GM21381 (cell line): ENCODE measurements at regions not wholly inside any gene's neighbourhood (a gene's known extent, or its start where the extent isn't known, plus 50 kb on each side); places are given as distances from the start of the nearest gene placed in this dataset.

Source experiments
- ATAC-seq: cut with Tn5 transposase; IDR thresholded peaks from one replicate; pipeline ENCODE4 v1.9.1; 2021; ENCODE audit warnings: mild to moderate bottlenecking, moderate library complexity; ENCODE audit not compliant: unreplicated experiment

GRCh38 chr11:123261345-123262106, 66.5 kb upstream of the CLMP start:
- peak; percentile 56 for ATAC-seq

GRCh38 chr11:123260511-123261211, 65.6 kb upstream of the CLMP start:
- no peak for ATAC-seq

GRCh38 chr11:123258877-123259276, 63.8 kb upstream of the CLMP start:
- ATAC-seq, result no peak

GRCh38 chr11:123257370-123257769, 62.3 kb upstream of the CLMP start:
- ATAC-seq, result no peak

GRCh38 chr11:123255909-123256308, 60.9 kb upstream of the CLMP start:
- ATAC-seq, result no peak

GRCh38 chr11:123254357-123254756, 59.3 kb upstream of the CLMP start:
- ATAC-seq, result no peak

GRCh38 chr11:123253911-123254310, 58.9 kb upstream of the CLMP start:
- no peak for ATAC-seq

GRCh38 chr11:123253223-123253622, 58.2 kb upstream of the CLMP start:
- ATAC-seq, result no peak

- ATAC-seq, result no peak
Observed at GRCh38 chr11:123251657-123252344, 56.8 kb upstream of the CLMP start.

GRCh38 chr11:123250892-123251656, 56.0 kb upstream of the CLMP start:
- no peak for ATAC-seq

GRCh38 chr11:123249354-123249753, 54.3 kb upstream of the CLMP start:
- ATAC-seq, result no peak

- no peak for ATAC-seq
Observed at GRCh38 chr11:123247813-123248379, 52.8 kb upstream of the CLMP start.

GRCh38 chr11:123247496-123247799, 52.4 kb upstream of the CLMP start:
- no peak for ATAC-seq

GRCh38 chr11:123246749-123247495, 51.9 kb upstream of the CLMP start:
- peak; percentile 77 for ATAC-seq

GRCh38 chr11:123245567-123245966, 50.5 kb upstream of the CLMP start:
- ATAC-seq, result no peak
